NB4 (cell line): ENCODE measurements at regions not wholly inside any gene's neighbourhood (a gene's known extent, or its start where the extent isn't known, plus 50 kb on each side); places are given as distances from the start of the nearest gene placed in this dataset.

Experiments
- CTCF ChIP-seq: IDR thresholded peaks from one replicate; pipeline ENCODE4 v1.5.1; 2012; ENCODE audit warnings: low read depth, low read length
- MAX ChIP-seq: IDR thresholded peaks from 2 replicates; pipeline ENCODE4 v1.6.1; 2011; ENCODE audit warnings: low read depth, low read length
- MYC ChIP-seq: IDR thresholded peaks from 2 replicates; pipeline ENCODE4 v1.6.1; 2011; ENCODE audit warnings: low read depth, low read length
- POLR2A ChIP-seq: IDR thresholded peaks from 2 replicates; pipeline ENCODE4 v1.6.1; 2011; ENCODE audit warnings: mild to moderate bottlenecking; ENCODE audit not compliant: insufficient read length; ENCODE audit errors: extremely low read depth

- TF ChIP-seq CTCF (no peak), POLR2A (no peak), MYC (no peak), MAX (no peak)
Observed at GRCh38 chr14:51507906-51508511, 143.7 kb upstream of the FRMD6 start.
